GM10266 (cell line): ENCODE measurements at regions not wholly inside any gene's neighbourhood (a gene's known extent, or its start where the extent isn't known, plus 50 kb on each side); places are given as distances from the start of the nearest gene placed in this dataset.

Experiments
- DNase-seq: peaks from one replicate; pipeline ENCODE4 v3.0.0; 2012; ENCODE audit errors: extremely low spot score
- CTCF ChIP-seq: IDR thresholded peaks from 2 replicates; pipeline ENCODE4 v1.5.1; 2012; ENCODE audit warnings: mild to moderate bottlenecking, low read depth; ENCODE audit not compliant: control insufficient read depth, insufficient read depth; ENCODE audit errors: missing control alignments

- DNase-seq: no peak
- TF ChIP-seq CTCF: no peak
Measured at GRCh38 chr21:27673581-27673980, 706.7 kb upstream of the ADAMTS5 start.

- TF ChIP-seq CTCF: no peak
Measured at GRCh38 chr21:27671207-27671606, 704.3 kb upstream of the ADAMTS5 start.

GRCh38 chr21:27653481-27653880 lies 686.6 kb upstream of the ADAMTS5 start:
- DNase-seq: no peak
- TF ChIP-seq CTCF: no peak

More at GRCh38 chr21:27671207-27671606, 704.3 kb upstream of the ADAMTS5 start:
- no peak for DNase-seq

- TF ChIP-seq CTCF: no peak
- no peak for DNase-seq
Measured at GRCh38 chr21:27649762-27650161, 682.9 kb upstream of the ADAMTS5 start.

GRCh38 chr21:27649323-27649722 lies 682.4 kb upstream of the ADAMTS5 start:
- TF ChIP-seq CTCF: no peak
- DNase-seq: no peak

- DNase-seq: no peak
- TF ChIP-seq CTCF: no peak
Measured at GRCh38 chr21:27648560-27648959, 681.7 kb upstream of the ADAMTS5 start.

- no peak for TF ChIP-seq CTCF
- DNase-seq: no peak
Measured at GRCh38 chr21:27647921-27648320, 681.0 kb upstream of the ADAMTS5 start.

GRCh38 chr21:27647401-27647800 lies 680.5 kb upstream of the ADAMTS5 start:
- no peak for DNase-seq
- no peak for TF ChIP-seq CTCF
